ENCODE measurements at regions not wholly inside any gene's neighbourhood (a gene's known extent, or its start where the extent isn't known, plus 50 kb on each side); places are given as distances from the start of the nearest gene placed in this dataset.

GRCh38 chr2:8121022-8121825, 560.6 kb upstream of the ID2 start:
- Histone ChIP-seq H2AFZ (ENCODE audit: low read depth, low read length) (no peak overlapping the region), H3K9me3 (replicated peaks; ENCODE audit: control insufficient read depth, insufficient read depth, low read depth, low read length) (no peaks in the 10 kb centered on the region), H3K4me2 (ENCODE audit: insufficient read depth, low read length) (no peak overlapping the region), H3K9me1 (ENCODE audit: control insufficient read depth, insufficient read depth, low read length) (peaks cover 3% of the 10 kb centered on the region), H3K4me3 (no peak overlapping the region), H3K27ac (ENCODE audit: extremely low read depth, low read depth, low read length) (no peak overlapping the region), H3K36me3 (ENCODE audit: control insufficient read depth, insufficient read depth, low read length) (no peaks in the 10 kb centered on the region), H3K27me3 (ENCODE audit: control insufficient read depth in 2 of 2, insufficient read depth in 2 of 2, low read length in 2 of 2) (peaks cover 2 to 29% of the 10 kb centered on the region in 2 experiments; a peak in 4 of 5 replicates), H3K79me2 (ENCODE audit: control insufficient read depth, insufficient read depth, low read length) (no peaks in the 10 kb centered on the region), H3K4me1 (replicated peaks in 1 of 2; ENCODE audit: control insufficient read depth in 2 of 2, insufficient read depth in 2 of 2, low read length in 2 of 2) (no peaks in the 10 kb centered on the region), H3K9ac (ENCODE audit: insufficient read depth in 1 of 2, low read depth in 2 of 2, low read length in 2 of 2) (no peak overlapping the region), H4K20me1 (replicated peaks; ENCODE audit: control insufficient read depth, insufficient read depth, low read length) (no peaks in the 10 kb centered on the region)
- WGBS (ENCODE audit: insufficient coverage, low coverage, missing lambda C conversion rate): 1% methylated on average over 10 of the region's 10 CpGs
- ATAC-seq: no peak
- POLR2A ChIA-PET: no interaction called here
- FAIRE-seq: no peak
- intact Hi-C loops (cut with micrococcal nuclease) (no loop called here), in situ Hi-C loops (cut with MboI) (no loop called here)
- CTCF ChIA-PET (ENCODE audit: low intra/inter-chr PET ratio): no interaction called here
- DNase-seq (ENCODE audit: extremely low read depth in 1 of 4, low spot score in 3 of 4): no peak
- no TSS peak for BruUV-seq (replicated peaks)
- TF ChIP-seq NCOA6 (IDR thresholded peaks at IDR 0.05) (no peak), RBM25 (IDR thresholded peaks at IDR 0.05; ENCODE audit: low read depth, low read length, severe bottlenecking) (no peak), TCF7L2 (IDR thresholded peaks at IDR 0.05; ENCODE audit: low read depth, low read length) (no peak), MLX (CRISPR knock-in tag; conservative IDR thresholded peaks at IDR 0.05) (no peak), ZNF592 (IDR thresholded peaks at IDR 0.05) (no peak), ESRRB (CRISPR knock-in tag; IDR thresholded peaks at IDR 0.05; ENCODE audit: borderline replicate concordance) (no peak), HDAC2 (IDR thresholded peaks at IDR 0.05) (no peak), ZZZ3 (IDR thresholded peaks at IDR 0.05) (no peak), ZNF398 (CRISPR knock-in tag; IDR thresholded peaks at IDR 0.05) (no peak)
- TF ChIP-seq, protein P1, sequence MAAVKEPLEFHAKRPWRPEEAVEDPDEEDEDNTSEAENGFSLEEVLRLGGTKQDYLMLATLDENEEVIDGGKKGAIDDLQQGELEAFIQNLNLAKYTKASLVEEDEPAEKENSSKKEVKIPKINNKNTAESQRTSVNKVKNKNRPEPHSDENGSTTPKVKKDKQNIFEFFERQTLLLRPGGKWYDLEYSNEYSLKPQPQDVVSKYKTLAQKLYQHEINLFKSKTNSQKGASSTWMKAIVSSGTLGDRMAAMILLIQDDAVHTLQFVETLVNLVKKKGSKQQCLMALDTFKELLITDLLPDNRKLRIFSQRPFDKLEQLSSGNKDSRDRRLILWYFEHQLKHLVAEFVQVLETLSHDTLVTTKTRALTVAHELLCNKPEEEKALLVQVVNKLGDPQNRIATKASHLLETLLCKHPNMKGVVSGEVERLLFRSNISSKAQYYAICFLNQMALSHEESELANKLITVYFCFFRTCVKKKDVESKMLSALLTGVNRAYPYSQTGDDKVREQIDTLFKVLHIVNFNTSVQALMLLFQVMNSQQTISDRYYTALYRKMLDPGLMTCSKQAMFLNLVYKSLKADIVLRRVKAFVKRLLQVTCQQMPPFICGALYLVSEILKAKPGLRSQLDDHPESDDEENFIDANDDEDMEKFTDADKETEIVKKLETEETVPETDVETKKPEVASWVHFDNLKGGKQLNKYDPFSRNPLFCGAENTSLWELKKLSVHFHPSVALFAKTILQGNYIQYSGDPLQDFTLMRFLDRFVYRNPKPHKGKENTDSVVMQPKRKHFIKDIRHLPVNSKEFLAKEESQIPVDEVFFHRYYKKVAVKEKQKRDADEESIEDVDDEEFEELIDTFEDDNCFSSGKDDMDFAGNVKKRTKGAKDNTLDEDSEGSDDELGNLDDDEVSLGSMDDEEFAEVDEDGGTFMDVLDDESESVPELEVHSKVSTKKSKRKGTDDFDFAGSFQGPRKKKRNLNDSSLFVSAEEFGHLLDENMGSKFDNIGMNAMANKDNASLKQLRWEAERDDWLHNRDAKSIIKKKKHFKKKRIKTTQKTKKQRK (IDR thresholded peaks at IDR 0.05; ENCODE audit: borderline replicate concordance, low read depth, low read length): no peak

Data from K562 (cell line).